PC-3 (cell line): ENCODE measurements at regions not wholly inside any gene's neighbourhood (a gene's known extent, or its start where the extent isn't known, plus 50 kb on each side); places are given as distances from the start of the nearest gene placed in this dataset.

Experiments
- ATAC-seq: fragments of 200-7000 bp; cut with Tn5 transposase; 2 replicates; pipeline ENCODE4 v1.9.1; 2020; ENCODE audit warnings: mild to moderate bottlenecking, moderate library complexity
- BruUV-seq: library from RNA; stranded (reverse); fragments of 400-500 nt; replicated peaks from 2 replicates; lab custom pipeline; 2021; lab: Mats Ljungman, UMichigan
- CTCF ChIA-PET: fragments of 300-600 bp; sonication (Branson Sonifier 250); formaldehyde crosslinking; loops from one replicate; lab custom pipeline; 2022; ENCODE audit warnings: antibody characterized with exemption; lab: Charles Lee
- POLR2A ChIA-PET: fragments of 300-600 bp; sonication (Branson Sonifier 250); formaldehyde crosslinking; loops from one replicate; lab custom pipeline; 2022; ENCODE audit warnings: antibody characterized with exemption; ENCODE audit not compliant: unreplicated experiment; lab: Charles Lee
- DNase-seq: peaks from one replicate; pipeline ENCODE4 v3.0.0-alpha.2; 2015
- H2AFZ ChIP-seq: fragments of 300-600 bp; sonication (generic); 2 replicates; pipeline ENCODE4 v1.6.0; 2016; ENCODE audit warnings: antibody characterized with exemption, low read length
- H3F3A ChIP-seq: fragments of 300-600 bp; sonication (generic); one replicate; pipeline ENCODE4 v1.6.0; 2017; ENCODE audit warnings: antibody characterized with exemption, low read length, control low read depth, mild to moderate bottlenecking; ENCODE audit not compliant: unreplicated experiment
- H3K27ac ChIP-seq: fragments of 300-600 bp; sonication (generic); 2 replicates; pipeline ENCODE4 v1.5.1; 2016; ENCODE audit warnings: mild to moderate bottlenecking, low read length
- H3K27me3 ChIP-seq: fragments of 300-600 bp; sonication (generic); 2 replicates; pipeline ENCODE4 v1.6.1; 2016; ENCODE audit warnings: low read length, mixed read lengths
- H3K36me3 ChIP-seq: fragments of 300-600 bp; sonication (generic); 2 replicates; pipeline ENCODE4 v1.6.1; 2016; ENCODE audit warnings: low read depth, mixed run types, low read length, mixed read lengths
- H3K4me1 ChIP-seq: fragments of 300-600 bp; sonication (generic); 2 replicates; pipeline ENCODE4 v1.5.1; 2016; ENCODE audit warnings: low read length; ENCODE audit not compliant: insufficient read depth
- H3K4me2 ChIP-seq: fragments of 300-600 bp; sonication (generic); 2 replicates; pipeline ENCODE4 v1.6.0; 2016; ENCODE audit warnings: low read length
- H3K4me3 ChIP-seq: fragments of 300-600 bp; sonication (generic); 2 replicates; pipeline ENCODE4 v1.5.1; 2016; ENCODE audit warnings: mild to moderate bottlenecking, low read length, mixed read lengths
- H3K79me2 ChIP-seq: fragments of 300-600 bp; sonication (generic); 2 replicates; pipeline ENCODE4 v1.6.1; 2017; ENCODE audit warnings: low read length, mixed read lengths
- H3K9ac ChIP-seq: fragments of 300-600 bp; sonication (generic); 2 replicates; pipeline ENCODE4 v1.6.0; 2016; ENCODE audit warnings: mild to moderate bottlenecking, low read length
- H3K9me2 ChIP-seq: fragments of 300-600 bp; sonication (generic); replicated peaks from 2 replicates; pipeline ENCODE4 v1.6.1; 2016; ENCODE audit warnings: mixed run types, low read length, mixed read lengths
- H3K9me3 ChIP-seq: fragments of 300-600 bp; sonication (generic); 2 replicates; pipeline ENCODE4 v1.6.1; 2016; ENCODE audit warnings: low read length, mixed read lengths
- H4K20me1 ChIP-seq: fragments of 300-600 bp; sonication (generic); 2 replicates; pipeline ENCODE4 v1.6.1; 2016; ENCODE audit warnings: low read length, mixed read lengths
- CTCF ChIP-seq: fragments of 300-600 bp; sonication (generic); conservative IDR thresholded peaks from 2 replicates; pipeline ENCODE4 v1.5.1; 2017; ENCODE audit warnings: antibody characterized with exemption, low read depth, mild to moderate bottlenecking, low read length
- EZH2 ChIP-seq: fragments of 300-600 bp; sonication (generic); IDR thresholded peaks from one replicate; pipeline ENCODE4 v1.6.1; 2017; ENCODE audit warnings: antibody characterized with exemption, mild to moderate bottlenecking, low read length; ENCODE audit not compliant: unreplicated experiment
- EZH2phosphoT487 ChIP-seq: fragments of 300-600 bp; sonication (generic); IDR thresholded peaks from 2 replicates; pipeline ENCODE4 v1.6.1; 2018; ENCODE audit warnings: mild to moderate bottlenecking, antibody characterized with exemption, low read length, borderline replicate concordance
- intact Hi-C: fragments of 100-400 bp; cut with micrococcal nuclease; formaldehyde crosslinking; loops from 2 replicates; pipeline ENCODE4 v1.9.0; 2023

DNA sequence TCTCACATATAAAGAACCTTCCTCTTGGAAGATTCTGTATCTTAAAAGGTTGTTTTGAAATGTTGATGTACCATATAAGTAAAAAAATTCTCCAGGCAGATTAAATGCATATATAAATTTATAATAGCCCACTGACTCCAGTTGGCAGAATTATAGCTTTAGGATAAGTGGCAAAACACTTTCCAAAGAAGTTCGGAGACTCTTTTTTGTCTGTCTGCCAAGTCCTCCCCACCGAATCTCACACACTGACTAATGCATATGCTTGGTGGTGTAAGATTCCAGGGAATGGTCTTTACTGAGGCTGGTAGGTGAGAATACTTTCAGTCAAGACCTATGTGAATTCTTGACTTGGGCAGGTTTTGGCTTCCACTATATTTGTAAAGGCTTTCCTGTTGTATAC lies 724.3 kb upstream of the CXADR start:
- Histone ChIP-seq H3K36me3 (no peaks in the 10 kb centered on the region), H3K4me2 (no peak overlapping the region), H3F3A (no peaks in the 10 kb centered on the region), H3K9ac (no peak overlapping the region), H3K4me1 (no peaks in the 10 kb centered on the region), H3K79me2 (no peaks in the 10 kb centered on the region), H3K27ac (no peak overlapping the region), H3K9me3 (0 out of 2 replicates have a peak, but pooled peaks cover 17% of the 10 kb centered on the region), H3K4me3 (no peak overlapping the region), H3K9me2 (no peaks in the 10 kb centered on the region), H3K27me3 (no peaks in the 10 kb centered on the region), H2AFZ (no peak overlapping the region), H4K20me1 (no peaks in the 10 kb centered on the region)
- intact Hi-C loops, result no loop called here
- ATAC-seq (no peak), DNase-seq (no peak)
- ChIA-PET CTCF (no interaction called here), POLR2A (no interaction called here)
- BruUV-seq, result no TSS peak
- no peak for TF ChIP-seq CTCF
- no peak for TF ChIP-seq EZH2
- no peak for TF ChIP-seq EZH2phosphoT487

- H3K79me2 ChIP-seq, result no peaks in the 10 kb centered on the region
- no peaks in the 10 kb centered on the region for H3K27me3 ChIP-seq
- CTCF ChIA-PET, result no interaction called here
- no peaks in the 10 kb centered on the region for H4K20me1 ChIP-seq
- no peak overlapping the region for H2AFZ ChIP-seq
- ATAC-seq (no peak), DNase-seq (no peak)
- POLR2A ChIA-PET, result no interaction called here
- 0 out of 2 replicates have a peak, but pooled peaks cover 17% of the 10 kb centered on the region for H3K9me3 ChIP-seq
- no peaks in the 10 kb centered on the region for H3K36me3 ChIP-seq
- H3K27ac ChIP-seq, result no peak overlapping the region
- H3K9me2 ChIP-seq, result no peaks in the 10 kb centered on the region
- H3K4me1 ChIP-seq, result no peaks in the 10 kb centered on the region
- TF ChIP-seq EZH2 (no peak), EZH2phosphoT487 (no peak), CTCF (no peak)
- no peak overlapping the region for H3K9ac ChIP-seq
- intact Hi-C loops, result no loop called here
- no peaks in the 10 kb centered on the region for H3F3A ChIP-seq
- H3K4me2 ChIP-seq, result no peak overlapping the region
- no peak overlapping the region for H3K4me3 ChIP-seq
- no TSS peak for BruUV-seq
Observed at GRCh38 chr21:16789636-16790035, 723.2 kb upstream of the CXADR start.

- Histone ChIP-seq H3K4me3 (no peak overlapping the region), H3K27ac (no peak overlapping the region), H3K9me3 (0 out of 2 replicates have a peak, but pooled peaks cover 9% of the 10 kb centered on the region), H4K20me1 (no peaks in the 10 kb centered on the region), H3K36me3 (no peaks in the 10 kb centered on the region), H2AFZ (no peak overlapping the region), H3K9me2 (no peaks in the 10 kb centered on the region), H3K4me1 (no peaks in the 10 kb centered on the region), H3K4me2 (no peak overlapping the region), H3K27me3 (no peaks in the 10 kb centered on the region), H3K9ac (no peak overlapping the region), H3K79me2 (no peaks in the 10 kb centered on the region), H3F3A (no peaks in the 10 kb centered on the region)
- ChIA-PET POLR2A (no interaction called here), CTCF (no interaction called here)
- intact Hi-C loops, result no loop called here
- ATAC-seq (no peak), DNase-seq (no peak)
- no TSS peak for BruUV-seq
- TF ChIP-seq EZH2phosphoT487, result no peak
Observed at GRCh38 chr21:16792101-16792500, 720.7 kb upstream of the CXADR start.
